ENCODE measurements at regions not wholly inside any gene's neighbourhood (a gene's known extent, or its start where the extent isn't known, plus 50 kb on each side); places are given as distances from the start of the nearest gene placed in this dataset.
"Not testable (repeated sequence)": the region's sequence is repeated elsewhere in the genome, so short reads cannot be mapped to it uniquely, and the experiment has no call there.

DNA sequence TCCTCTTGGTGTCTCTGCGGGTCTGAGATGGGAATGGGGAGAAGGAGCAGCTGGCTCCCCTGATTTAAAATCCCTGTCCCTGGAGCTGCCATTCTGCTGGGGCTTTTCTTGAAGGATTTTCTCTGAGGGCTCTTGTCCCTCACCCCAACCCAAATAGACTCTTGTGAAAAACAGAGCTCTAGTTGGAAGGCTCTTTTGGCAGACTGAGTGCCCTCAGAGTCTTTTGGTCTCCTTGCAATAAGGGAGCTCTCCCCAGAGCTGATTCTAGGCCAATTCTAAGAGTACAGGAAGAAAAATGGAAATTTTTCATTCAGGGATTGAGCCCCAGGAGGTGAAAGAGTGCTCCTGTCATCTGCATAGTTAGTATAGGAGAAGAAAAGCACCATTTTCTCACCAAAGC is 238.3 kb downstream of the COG6 start:
- no peak for DNase-seq (ENCODE audit: low spot score)

GRCh38 chr13:39894586-39894985 is 239.1 kb downstream of the COG6 start:
- no peak for DNase-seq (ENCODE audit: low spot score)

GRCh38 chr13:39895254-39895653 is 239.8 kb downstream of the COG6 start:
- no peak for DNase-seq (ENCODE audit: low spot score)

DNA sequence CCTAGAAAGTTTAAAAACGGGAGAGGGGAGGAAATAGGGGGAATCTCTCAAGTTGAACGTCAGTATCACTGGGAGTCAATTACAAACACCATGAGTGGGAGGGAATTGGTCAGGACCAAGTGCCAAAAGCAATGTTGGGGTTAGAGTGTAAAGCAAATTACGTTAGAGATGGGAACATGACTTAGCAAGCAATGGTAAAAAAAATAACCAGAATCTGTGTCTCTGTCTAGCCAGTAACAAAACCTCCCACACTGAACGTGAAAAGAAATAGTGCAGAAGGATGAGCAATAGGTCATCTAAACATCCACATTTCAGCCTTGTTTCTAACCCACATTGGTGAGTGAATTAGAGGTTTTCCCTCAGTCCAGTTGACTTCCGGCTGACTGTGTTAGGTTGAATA is 242.2 kb downstream of the COG6 start:
- no peak for DNase-seq (ENCODE audit: low spot score)

- no peak for DNase-seq (ENCODE audit: low spot score)
Observed at GRCh38 chr13:39900106-39900750, 244.8 kb downstream of the COG6 start.

- no peak for DNase-seq (ENCODE audit: low spot score)
Observed at GRCh38 chr13:39904959-39905358, 249.5 kb downstream of the COG6 start.

DNA sequence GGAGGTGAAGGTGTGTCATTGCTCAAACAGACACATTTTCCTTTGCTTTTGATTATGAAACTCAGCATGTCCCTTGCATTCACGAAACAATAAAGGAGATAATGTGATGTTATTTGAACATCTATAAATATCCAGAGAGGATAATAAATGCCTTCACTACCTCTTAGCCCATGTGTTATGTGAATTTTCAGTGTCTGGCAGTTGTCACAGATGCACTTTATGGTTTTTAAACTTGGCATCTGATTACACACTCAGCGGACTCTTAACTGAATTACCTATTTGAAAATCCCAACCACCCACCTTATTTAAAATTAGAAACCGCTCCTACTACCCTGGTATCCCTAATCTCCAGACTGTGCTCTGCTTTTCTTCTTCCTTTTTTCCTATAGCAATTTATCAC is 254.2 kb downstream of the COG6 start:
- no peak for DNase-seq (ENCODE audit: low spot score)

- DNase-seq (ENCODE audit: low spot score) = no peak
Observed at GRCh38 chr13:39910041-39910440, 254.6 kb downstream of the COG6 start.

GRCh38 chr13:39910833-39911232 is 255.4 kb downstream of the COG6 start:
- no peak for DNase-seq (ENCODE audit: low spot score)

DNA sequence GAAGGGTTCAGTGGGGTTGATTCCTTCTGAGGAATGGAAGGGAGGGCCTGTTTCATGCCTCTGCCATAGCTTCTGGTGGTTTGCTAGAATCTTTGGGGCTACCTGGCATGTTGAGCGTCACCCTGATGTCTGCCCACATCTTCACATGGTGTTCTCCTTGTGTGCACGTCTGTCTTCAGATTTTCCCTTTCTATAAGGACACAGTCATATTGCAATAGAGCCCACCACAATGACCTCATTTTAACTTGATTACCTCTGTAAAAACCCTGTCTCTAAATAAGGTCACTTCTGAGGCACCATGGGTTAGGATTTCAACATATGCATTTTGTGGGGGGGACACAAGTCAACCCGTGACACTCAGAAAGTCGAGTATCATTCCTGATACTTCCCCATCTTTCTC is 257.9 kb downstream of the COG6 start:
- DNase-seq (ENCODE audit: low spot score) = no peak

DNA sequence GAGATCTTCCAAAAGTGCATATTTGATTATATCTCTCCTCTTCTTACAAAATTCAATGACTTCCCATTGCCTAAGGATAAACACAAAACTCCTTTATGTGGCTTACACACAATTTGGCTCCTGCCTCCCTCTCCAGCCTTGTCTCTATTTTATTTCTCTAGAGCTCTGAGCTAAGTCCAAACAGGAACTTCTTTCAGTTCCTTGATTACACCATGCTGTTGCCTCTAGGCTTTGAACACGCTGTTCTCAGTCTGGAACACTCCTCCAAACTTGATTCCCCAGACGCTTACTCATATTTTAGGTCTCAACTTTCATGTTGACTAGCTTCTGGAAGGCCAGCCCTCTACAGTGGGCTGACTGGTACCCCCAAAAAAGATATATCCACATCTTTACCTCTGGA is 258.5 kb downstream of the COG6 start:
- DNase-seq (ENCODE audit: low spot score) = no peak

GRCh38 chr13:39915418-39915817 is 260.0 kb downstream of the COG6 start:
- DNase-seq (ENCODE audit: low spot score) = no peak

- DNase-seq (ENCODE audit: low spot score) = no peak
Observed at GRCh38 chr13:39916330-39916729, 260.9 kb downstream of the COG6 start.

- DNase-seq (ENCODE audit: low spot score) = no peak
Observed at GRCh38 chr13:39918620-39919236, 263.3 kb downstream of the COG6 start.

GRCh38 chr13:39920613-39921012 is 265.2 kb downstream of the COG6 start:
- no peak for DNase-seq (ENCODE audit: low spot score)

DNA sequence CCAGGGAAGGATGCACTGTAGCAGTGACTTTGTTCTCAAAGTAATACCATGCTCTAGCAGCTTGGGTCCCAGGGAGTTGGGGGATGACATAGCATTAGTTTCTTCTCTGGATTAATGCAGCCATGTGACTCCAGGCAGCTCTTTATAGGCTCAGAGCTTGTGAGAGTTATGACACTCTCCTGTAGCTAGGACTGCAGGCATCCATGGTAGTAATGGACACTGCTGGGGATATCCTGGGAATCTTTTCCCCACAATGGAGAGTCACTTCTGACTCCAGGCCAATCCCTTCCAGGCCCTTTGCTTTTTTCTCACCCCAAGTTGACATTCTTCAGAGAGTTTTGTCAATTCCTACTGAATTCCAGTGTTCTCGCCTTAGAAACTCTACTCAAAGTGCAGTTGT is 270.9 kb downstream of the COG6 start:
- DNase-seq (ENCODE audit: low spot score) = no peak

GRCh38 chr13:39928261-39928660 is 272.8 kb downstream of the COG6 start:
- DNase-seq (ENCODE audit: low spot score) = no peak

GRCh38 chr13:39929583-39929982 is 274.1 kb downstream of the COG6 start:
- no peak for DNase-seq (ENCODE audit: low spot score)

DNA sequence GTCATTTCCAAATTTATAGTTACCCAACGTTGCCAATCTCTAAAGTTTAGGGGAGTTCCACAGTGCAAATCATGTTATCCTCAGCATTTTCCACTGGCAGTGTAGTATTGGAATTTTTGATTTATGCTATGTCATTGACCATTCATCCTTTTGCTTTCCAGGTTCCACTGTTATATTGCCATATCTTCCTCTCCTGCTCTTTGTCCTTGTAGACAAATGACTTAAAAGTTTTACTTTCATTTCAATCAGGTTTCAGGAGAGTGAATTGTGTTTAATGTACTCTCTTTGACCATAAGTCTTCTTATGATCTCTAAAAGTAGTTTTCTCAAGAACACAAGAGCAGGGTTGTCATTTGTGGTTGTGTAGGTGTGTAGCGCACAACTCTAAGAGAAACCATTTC is 274.6 kb downstream of the COG6 start:
- no peak for DNase-seq (ENCODE audit: low spot score)

GRCh38 chr13:39930544-39931444 is 275.3 kb downstream of the COG6 start:
- DNase-seq (ENCODE audit: low spot score) = no peak

GRCh38 chr13:39931505-39931904 is 276.0 kb downstream of the COG6 start:
- DNase-seq (ENCODE audit: low spot score) = no peak

GRCh38 chr13:39932514-39932913 is 277.1 kb downstream of the COG6 start:
- not testable (repeated sequence) for DNase-seq (ENCODE audit: low spot score)

DNA sequence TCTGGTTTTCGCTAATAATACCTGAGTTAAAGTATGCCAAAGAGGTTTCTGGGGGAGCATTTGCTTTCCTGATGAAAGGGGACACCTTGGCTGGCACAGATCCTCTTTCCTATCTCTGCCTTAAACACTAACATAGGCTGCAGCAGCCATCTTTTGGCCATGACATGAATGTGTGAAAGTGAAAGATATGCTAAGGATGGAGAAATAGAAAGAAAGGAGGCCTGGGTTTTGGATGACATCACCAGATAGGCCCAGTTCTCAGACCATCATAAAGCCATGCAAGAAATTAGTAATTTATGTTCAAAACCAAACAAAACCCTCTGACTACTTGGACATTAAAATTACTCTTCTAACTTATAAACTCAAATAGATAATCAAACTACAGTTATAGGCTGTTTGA is 279.7 kb downstream of the COG6 start:
- no peak for DNase-seq (ENCODE audit: low spot score)
